OCI-LY3 (cell line): ENCODE measurements at regions not wholly inside any gene's neighbourhood (a gene's known extent, or its start where the extent isn't known, plus 50 kb on each side); places are given as distances from the start of the nearest gene placed in this dataset.

Experiments
- H2AFZ ChIP-seq: fragments of 200-600, 300-600 bp; shearing (Covaris generic); 2 replicates; pipeline ENCODE4 v1.6.0; 2014; ENCODE audit warnings: antibody characterized with exemption, low read depth, low read length
- H3K27ac ChIP-seq: fragments of 200-600, 300-600 bp; sonication (generic); 2 replicates; pipeline ENCODE4 v1.5.1; 2014; ENCODE audit warnings: mild to moderate bottlenecking, low read length, moderate library complexity, mixed read lengths
- H3K27me3 ChIP-seq: fragments of 200-600, 300-600 bp; sonication (generic); 2 replicates; pipeline ENCODE4 v1.6.1; 2014; ENCODE audit warnings: low read depth, low read length, mixed read lengths
- H3K36me3 ChIP-seq: fragments of 200-600, 300-600 bp; sonication (generic); replicated peaks from 2 replicates; pipeline ENCODE3; 2014; ENCODE audit warnings: low read depth, low read length, mixed read lengths
- H3K4me1 ChIP-seq: fragments of 300-600, 200-600 bp; sonication (generic); 2 replicates; pipeline ENCODE4 v1.6.1; 2014; ENCODE audit warnings: low read length, mixed read lengths
- H3K4me2 ChIP-seq: fragments of 200-600, 300-600 bp; sonication (generic); 2 replicates; pipeline ENCODE4 v1.6.1; 2014; ENCODE audit warnings: low read length, mixed read lengths
- H3K4me3 ChIP-seq: fragments of 300-600, 200-600 bp; sonication (generic); 2 replicates; pipeline ENCODE4 v1.5.1; 2014; ENCODE audit warnings: antibody characterized with exemption, mild to moderate bottlenecking, low read length, moderate library complexity
- H3K79me2 ChIP-seq: fragments of 300-600, 200-600 bp; shearing (Covaris generic); 2 replicates; pipeline ENCODE4 v1.6.1; 2014; ENCODE audit warnings: mild to moderate bottlenecking, low read length, mixed read lengths
- H3K9ac ChIP-seq: fragments of 300-600, 200-600 bp; shearing (Covaris generic); 2 replicates; pipeline ENCODE4 v1.6.0; 2014; ENCODE audit warnings: mild to moderate bottlenecking, low read length, moderate library complexity
- H3K9me3 ChIP-seq: fragments of 200-600, 300-600 bp; shearing (Covaris generic); 2 replicates; pipeline ENCODE4 v1.6.1; 2014; ENCODE audit warnings: low read length, mixed read lengths; ENCODE audit not compliant: insufficient read depth
- H4K20me1 ChIP-seq: fragments of 200-600, 300-600 bp; sonication (generic); 2 replicates; pipeline ENCODE4 v1.6.1; 2016; ENCODE audit warnings: low read length, mixed read lengths; ENCODE audit not compliant: insufficient read depth
- EZH2phosphoT487 ChIP-seq: fragments of 200-600 bp; shearing (Covaris generic); IDR thresholded peaks from 2 replicates; pipeline ENCODE4 v1.6.1; 2018; ENCODE audit warnings: antibody characterized with exemption, mixed run types, low read depth
- TF ChIP-seq, protein P1 (sequence below): fragments of 200-600, 300-600 bp; sonication (generic); IDR thresholded peaks from 2 replicates; pipeline ENCODE4 v1.5.1; 2014; ENCODE audit warnings: antibody characterized with exemption, low read length, low read depth

DNA sequence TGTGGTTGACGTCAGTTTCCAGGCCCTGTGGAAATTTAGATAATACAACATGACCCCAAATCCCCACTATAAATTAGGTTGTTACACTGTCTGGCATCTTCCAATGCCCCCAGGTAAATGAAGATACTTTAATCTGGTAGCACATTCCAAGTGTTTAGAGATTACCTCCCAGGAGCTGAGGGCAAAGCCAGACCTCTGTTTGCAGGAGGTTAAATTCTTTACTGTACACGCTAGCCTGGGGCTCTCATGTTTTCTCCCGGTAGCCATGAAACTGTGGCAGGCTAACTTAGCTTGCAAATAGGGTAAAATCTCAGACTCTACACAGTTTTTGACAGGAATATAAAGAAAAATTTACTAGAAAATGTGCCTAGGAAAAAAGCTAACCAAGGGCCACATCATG lies 450.0 kb downstream of the PDGFC start:
- H4K20me1 ChIP-seq: no peaks in the 10 kb centered on the region
- no peak overlapping the region for H2AFZ ChIP-seq
- H3K4me1 ChIP-seq: no peaks in the 10 kb centered on the region
- H3K9ac ChIP-seq: no peak overlapping the region
- H3K27me3 ChIP-seq: no peaks in the 10 kb centered on the region
- no peaks in the 10 kb centered on the region for H3K9me3 ChIP-seq
- H3K27ac ChIP-seq: no peak overlapping the region
- H3K4me3 ChIP-seq: no peak overlapping the region
- no peaks in the 10 kb centered on the region for H3K36me3 ChIP-seq
- H3K79me2 ChIP-seq: no peaks in the 10 kb centered on the region
- H3K4me2 ChIP-seq: no peak overlapping the region
- TF ChIP-seq, protein P1, sequence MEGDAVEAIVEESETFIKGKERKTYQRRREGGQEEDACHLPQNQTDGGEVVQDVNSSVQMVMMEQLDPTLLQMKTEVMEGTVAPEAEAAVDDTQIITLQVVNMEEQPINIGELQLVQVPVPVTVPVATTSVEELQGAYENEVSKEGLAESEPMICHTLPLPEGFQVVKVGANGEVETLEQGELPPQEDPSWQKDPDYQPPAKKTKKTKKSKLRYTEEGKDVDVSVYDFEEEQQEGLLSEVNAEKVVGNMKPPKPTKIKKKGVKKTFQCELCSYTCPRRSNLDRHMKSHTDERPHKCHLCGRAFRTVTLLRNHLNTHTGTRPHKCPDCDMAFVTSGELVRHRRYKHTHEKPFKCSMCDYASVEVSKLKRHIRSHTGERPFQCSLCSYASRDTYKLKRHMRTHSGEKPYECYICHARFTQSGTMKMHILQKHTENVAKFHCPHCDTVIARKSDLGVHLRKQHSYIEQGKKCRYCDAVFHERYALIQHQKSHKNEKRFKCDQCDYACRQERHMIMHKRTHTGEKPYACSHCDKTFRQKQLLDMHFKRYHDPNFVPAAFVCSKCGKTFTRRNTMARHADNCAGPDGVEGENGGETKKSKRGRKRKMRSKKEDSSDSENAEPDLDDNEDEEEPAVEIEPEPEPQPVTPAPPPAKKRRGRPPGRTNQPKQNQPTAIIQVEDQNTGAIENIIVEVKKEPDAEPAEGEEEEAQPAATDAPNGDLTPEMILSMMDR: no peak
- TF ChIP-seq EZH2phosphoT487: no peak

DNA sequence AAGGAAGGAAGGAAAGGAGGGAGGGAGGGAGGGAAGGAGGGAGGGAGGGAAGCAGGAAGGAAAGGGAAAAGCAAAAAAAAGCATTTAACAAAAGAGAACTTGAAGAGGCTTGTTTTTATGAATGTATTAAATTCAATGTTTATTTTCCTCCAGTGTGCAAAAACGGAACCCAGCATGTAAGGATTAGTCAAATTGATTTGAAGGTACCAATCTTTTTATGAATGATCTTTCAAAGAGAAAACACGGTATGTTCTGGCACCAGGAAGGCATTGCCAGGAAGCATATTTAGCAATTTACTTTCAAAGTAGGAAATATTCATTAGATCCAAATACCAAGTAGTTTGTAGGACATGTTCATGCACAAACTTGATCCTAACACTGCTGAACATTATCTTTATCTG lies 453.6 kb downstream of the PDGFC start:
- Histone ChIP-seq H2AFZ (no peak overlapping the region), H3K4me2 (no peak overlapping the region), H3K4me3 (no peak overlapping the region), H3K27me3 (no peaks in the 10 kb centered on the region), H3K9ac (no peak overlapping the region), H3K9me3 (no peaks in the 10 kb centered on the region), H3K4me1 (peaks cover 10% of the 10 kb centered on the region), H3K36me3 (no peaks in the 10 kb centered on the region), H3K79me2 (no peaks in the 10 kb centered on the region), H4K20me1 (no peaks in the 10 kb centered on the region), H3K27ac (no peak overlapping the region)
- TF ChIP-seq EZH2phosphoT487: no peak
- TF ChIP-seq, protein P1: no peak

DNA sequence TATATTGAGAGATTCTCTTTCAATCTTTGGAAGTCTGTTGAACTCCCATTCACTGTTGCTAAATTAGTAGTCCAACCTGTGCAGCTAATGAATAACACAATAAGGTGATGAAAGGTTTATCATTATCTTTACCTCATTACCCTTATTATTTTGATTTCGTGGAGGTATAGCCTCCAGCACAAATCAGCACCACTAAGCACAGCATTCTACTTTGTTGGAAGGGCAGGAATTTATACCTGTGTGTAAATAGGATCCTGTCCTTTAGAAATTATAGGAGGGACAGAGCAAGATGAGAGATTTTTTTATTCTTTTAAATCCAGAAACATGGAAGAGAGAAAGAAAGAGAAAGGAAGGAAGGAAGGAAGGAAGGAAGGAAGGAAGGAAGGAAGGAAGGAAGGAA lies 454.1 kb downstream of the PDGFC start:
- Histone ChIP-seq H4K20me1 (no peaks in the 10 kb centered on the region), H2AFZ (no peak overlapping the region), H3K27ac (no peak overlapping the region), H3K9me3 (no peaks in the 10 kb centered on the region), H3K4me1 (peaks cover 10% of the 10 kb centered on the region), H3K79me2 (no peaks in the 10 kb centered on the region), H3K9ac (no peak overlapping the region), H3K4me2 (no peak overlapping the region), H3K36me3 (no peaks in the 10 kb centered on the region), H3K4me3 (no peak overlapping the region), H3K27me3 (no peaks in the 10 kb centered on the region)
- TF ChIP-seq EZH2phosphoT487: no peak
- TF ChIP-seq, protein P1: no peak

DNA sequence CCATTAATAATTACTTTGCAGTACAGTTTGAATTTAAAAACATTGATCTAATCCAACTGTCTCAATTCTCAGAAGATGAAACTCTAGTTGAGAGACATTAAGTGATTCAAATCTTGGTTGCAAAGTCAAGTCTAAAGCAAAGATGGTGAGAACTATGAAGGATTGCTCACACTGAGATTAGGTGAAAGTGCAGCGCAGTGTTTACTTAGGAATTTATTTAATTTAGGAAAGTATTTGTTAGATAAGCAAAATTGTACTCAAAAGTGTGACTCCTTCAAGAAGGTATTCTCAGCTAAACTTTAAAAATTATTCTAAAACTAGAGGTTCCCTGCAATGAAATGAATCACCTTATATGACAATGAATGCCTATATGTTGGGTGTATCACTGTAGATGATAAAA lies 454.9 kb downstream of the PDGFC start:
- H3K27me3 ChIP-seq: no peaks in the 10 kb centered on the region
- H3K4me3 ChIP-seq: no peak overlapping the region
- H3K79me2 ChIP-seq: no peaks in the 10 kb centered on the region
- H3K4me2 ChIP-seq: no peak overlapping the region
- H3K9ac ChIP-seq: no peak overlapping the region
- peaks cover 10% of the 10 kb centered on the region for H3K4me1 ChIP-seq
- no peak overlapping the region for H3K27ac ChIP-seq
- no peaks in the 10 kb centered on the region for H4K20me1 ChIP-seq
- no peak overlapping the region for H2AFZ ChIP-seq
- no peaks in the 10 kb centered on the region for H3K9me3 ChIP-seq
- no peaks in the 10 kb centered on the region for H3K36me3 ChIP-seq
- no peak for TF ChIP-seq EZH2phosphoT487
- TF ChIP-seq, protein P1: no peak
